Fibroblast of skin of scalp (primary cell): ENCODE measurements at regions not wholly inside any gene's neighbourhood (a gene's known extent, or its start where the extent isn't known, plus 50 kb on each side); places are given as distances from the start of the nearest gene placed in this dataset.

Source experiments
- DNase-seq: peaks from one replicate; pipeline ENCODE4 v3.0.0-alpha.2; 2013

GRCh38 chr1:170273291-170274130, 127.8 kb downstream of the NTMT2 start:
- DNase-seq = peak; percentile 67

- peak; percentile 54 for DNase-seq
These were observed 128.4 kb downstream of the NTMT2 start for GRCh38 chr1:170274131-170274501.

DNA sequence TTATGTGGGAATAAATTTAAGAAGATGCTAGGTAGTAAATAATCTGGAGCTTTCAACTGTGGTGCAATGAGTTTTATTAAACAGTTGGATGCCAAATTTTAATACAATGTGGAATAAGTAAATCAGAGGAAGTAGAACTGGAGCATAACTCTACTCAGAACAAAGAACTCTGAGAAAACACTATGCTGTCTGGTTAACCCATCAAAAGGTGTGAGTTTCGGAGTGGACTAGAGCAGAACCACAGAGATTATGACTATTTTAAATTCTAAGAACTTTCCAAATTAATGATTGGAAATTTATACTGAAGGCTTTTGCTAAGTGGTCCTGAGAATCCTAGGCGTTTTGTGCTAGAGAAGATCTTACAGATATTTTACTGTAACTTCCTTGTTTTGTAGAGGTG, 132.2 kb downstream of the NTMT2 start:
- no peak for DNase-seq

DNA sequence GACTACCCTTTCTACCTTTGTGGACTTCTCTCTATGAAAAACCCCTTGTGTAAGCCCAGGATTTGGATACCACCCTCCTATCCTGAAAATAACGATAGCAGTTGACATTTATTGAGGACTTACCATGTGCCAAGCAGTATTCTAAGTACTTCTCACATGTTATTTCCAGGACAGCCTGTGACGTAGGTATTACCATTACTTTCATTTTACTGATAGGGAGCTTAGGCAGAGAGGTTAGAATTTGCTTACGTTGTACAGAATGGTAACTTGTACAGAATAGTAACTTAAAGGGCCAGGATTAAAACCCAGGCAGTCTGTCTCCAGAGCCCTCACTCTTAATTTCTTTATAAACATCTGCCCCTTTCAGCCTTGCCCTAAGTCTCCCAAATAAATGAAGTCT, 138.3 kb downstream of the NTMT2 start:
- DNase-seq = no peak

- DNase-seq = no peak
These were observed 138.8 kb downstream of the NTMT2 start for GRCh38 chr1:170284512-170284911.

DNA sequence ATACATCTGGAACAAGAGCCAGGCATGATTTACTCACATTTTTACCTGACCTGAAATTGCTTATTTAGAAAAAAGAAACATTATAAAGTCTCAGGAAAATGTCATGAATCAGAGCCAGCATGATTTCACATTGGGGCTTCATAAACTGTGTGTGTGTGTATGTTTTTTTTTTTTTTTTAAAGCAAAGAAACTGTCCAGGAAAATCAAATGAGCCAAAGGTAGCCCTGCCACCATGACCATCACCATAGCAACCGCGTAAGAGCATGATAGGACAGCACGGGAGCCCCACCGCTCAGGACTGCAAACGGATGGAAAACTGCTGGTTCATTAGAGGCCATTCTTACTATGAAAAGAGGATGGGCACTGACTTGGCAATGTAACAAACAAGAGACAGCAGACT, 139.2 kb downstream of the NTMT2 start:
- no peak for DNase-seq

DNA sequence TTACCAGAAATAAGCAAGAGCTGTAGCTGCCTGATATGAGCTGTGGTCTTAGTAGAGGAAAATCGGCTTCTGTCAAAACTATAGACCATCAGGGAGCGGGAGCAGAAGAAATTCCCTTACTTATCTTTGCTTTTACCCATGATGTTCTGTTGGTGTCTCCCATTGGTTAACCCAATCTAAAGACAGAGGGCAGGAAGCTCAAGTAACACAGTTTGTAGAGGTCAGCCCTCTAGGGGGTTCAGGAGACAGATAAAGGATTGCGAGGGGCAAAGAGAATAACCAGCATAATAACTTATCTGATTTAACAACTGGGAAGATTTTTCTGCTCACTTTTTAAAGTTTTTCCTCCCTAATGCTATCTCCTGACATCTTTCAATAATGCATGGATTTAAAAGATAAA, 142.4 kb downstream of the NTMT2 start:
- no peak for DNase-seq

GRCh38 chr1:170290276-170290675, 144.5 kb downstream of the NTMT2 start:
- no peak for DNase-seq

GRCh38 chr1:170290991-170291390, 145.2 kb downstream of the NTMT2 start:
- peak; percentile 98 for DNase-seq

DNA sequence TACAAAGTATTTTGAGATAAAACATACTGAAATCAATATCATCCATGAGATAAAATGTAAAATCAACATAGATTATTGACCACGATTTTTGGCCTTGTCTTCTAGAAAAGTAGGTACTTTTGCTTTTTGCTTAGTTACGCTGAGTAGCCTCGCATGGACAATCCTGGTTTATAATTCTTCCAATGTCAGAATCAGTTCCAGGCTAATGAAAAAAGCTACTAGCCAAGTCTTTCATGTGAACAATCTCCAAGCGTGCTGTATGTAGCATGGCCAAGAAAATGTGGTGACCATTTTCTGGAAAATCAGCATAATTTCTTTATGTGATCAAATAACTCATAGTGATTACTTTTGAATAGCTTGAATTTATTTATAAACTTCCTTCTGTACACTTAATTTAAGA, 145.8 kb downstream of the NTMT2 start:
- no peak for DNase-seq

GRCh38 chr1:170296211-170296610, 150.5 kb downstream of the NTMT2 start:
- DNase-seq = no peak

DNA sequence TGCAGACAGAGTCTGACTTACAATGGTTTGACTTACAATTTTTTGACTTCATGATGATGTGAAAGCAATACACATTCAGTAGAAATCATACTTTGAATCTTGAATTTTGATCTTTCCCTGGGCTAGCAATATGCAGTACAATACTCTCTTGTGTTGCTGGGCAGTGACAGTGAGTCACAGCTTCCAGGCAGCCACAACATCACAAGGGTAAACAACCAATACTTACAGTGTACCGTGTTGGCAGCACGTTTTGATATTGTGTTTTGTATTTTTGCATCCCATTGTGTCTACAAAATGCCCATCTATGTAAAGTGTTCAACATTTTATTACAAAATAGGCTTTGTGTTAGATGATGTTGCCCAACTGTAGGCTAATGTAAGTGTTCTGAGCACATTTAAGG, 150.9 kb downstream of the NTMT2 start:
- DNase-seq = no peak

GRCh38 chr1:170301596-170301995, 155.8 kb downstream of the NTMT2 start:
- DNase-seq = no peak

DNA sequence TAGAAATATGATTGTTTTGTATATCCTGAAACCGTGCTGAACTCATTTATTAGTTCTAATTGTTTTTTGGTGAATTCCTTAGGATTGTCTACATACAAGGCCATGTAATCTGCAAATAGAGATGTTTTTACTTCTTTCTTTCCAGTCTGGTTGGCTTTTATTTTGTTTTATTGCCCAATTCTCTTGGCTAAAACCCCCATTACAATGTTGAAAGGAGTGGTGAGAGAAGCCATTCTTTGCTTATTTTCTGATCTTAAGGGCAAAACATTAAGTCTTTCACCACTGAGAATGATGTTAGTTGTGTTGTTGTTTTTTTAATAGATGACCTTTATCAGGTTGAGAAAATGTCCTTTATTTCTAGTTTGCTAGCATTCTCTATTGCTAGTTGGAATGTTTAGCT, 157.3 kb downstream of the NTMT2 start:
- DNase-seq = no peak

DNA sequence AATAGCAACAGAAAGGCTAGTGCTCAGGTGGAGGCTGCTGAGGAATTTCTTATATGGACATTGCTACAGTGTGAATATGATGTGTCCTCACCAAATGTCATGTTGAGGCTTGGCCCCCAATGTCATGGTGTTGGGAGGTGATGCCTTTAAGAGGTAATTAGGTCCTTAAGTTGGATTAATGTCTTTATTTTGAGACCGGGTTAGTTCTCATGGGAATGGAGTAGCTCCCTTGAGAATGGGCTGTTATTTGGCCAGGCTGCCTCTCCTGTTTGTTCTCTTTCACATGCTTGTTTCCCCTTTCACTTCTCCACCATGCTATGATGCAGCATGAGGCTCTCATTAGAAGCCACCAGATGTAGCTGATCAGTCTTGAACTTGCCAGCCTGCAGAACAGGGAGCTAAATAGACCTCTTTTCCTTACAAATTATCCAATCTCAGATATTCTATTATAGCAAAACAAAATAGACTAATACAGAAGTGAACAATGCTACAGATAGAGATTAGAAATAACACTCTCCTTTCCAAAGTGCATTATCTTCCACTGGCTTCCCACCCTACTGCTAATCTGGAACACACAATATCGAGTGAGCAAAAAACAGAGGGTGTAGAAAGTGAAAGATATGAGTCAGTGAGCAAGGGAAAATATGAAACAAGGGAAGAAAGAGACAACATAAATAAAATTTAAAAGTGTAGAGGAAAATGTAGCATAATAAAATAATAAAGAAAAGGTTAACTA, 160.2 kb downstream of the NTMT2 start:
- DNase-seq = no peak

GRCh38 chr1:170306513-170306910, 160.8 kb downstream of the NTMT2 start:
- DNase-seq = no peak

DNA sequence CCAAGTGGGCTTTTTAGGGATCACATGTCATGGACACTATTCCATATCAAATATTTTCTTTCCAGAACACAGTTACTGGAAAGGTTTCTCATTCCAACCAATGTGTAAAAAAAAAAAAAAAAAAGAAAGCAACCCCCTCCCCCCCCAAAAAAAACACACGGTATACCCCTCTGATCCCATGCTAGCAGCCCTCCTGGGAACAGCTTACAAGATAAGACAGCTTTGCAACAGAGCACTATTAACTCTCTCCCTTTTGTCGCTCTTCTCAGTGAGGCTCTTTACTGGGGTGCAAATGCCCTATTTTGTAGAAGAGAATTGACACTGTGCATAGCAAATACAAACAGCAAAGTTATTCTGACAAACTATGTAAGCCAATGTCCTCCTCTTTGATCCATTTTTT, 161.2 kb downstream of the NTMT2 start:
- no peak for DNase-seq

- peak; percentile 61 for DNase-seq
These were observed 161.7 kb downstream of the NTMT2 start for GRCh38 chr1:170307426-170307825.

DNA sequence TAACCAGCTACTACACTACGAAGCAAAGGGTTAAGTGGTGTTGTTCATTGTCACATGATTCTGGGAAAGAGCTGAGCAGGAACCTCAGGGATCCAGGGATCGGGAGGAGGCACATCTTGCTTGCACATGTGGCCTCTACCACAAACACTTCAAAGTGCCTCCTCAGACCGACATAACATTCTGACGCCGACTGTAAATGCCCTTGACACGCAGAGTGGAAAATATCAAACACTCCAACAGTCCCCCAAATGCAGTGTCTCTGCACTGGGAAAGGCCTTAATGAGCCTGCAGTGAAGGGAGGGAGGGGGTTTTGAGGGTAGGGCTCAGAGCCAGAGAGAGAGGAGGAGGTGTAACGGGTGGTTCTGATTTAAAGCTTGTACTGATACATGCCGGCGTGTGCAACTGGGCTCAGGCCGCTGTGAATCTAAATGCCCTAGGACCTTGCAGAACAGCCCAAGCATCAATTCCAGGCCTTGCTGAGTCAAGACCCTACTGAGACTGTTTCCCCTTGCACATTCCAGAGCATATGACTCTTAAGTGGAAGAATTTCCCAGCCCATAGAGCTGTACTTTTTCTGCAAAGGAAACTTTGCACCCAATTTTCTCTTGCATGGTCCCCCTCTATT, 163.7 kb downstream of the NTMT2 start:
- peak; percentile 99 for DNase-seq

- no peak for DNase-seq
These were observed 164.3 kb downstream of the NTMT2 start for GRCh38 chr1:170310014-170310405.

DNA sequence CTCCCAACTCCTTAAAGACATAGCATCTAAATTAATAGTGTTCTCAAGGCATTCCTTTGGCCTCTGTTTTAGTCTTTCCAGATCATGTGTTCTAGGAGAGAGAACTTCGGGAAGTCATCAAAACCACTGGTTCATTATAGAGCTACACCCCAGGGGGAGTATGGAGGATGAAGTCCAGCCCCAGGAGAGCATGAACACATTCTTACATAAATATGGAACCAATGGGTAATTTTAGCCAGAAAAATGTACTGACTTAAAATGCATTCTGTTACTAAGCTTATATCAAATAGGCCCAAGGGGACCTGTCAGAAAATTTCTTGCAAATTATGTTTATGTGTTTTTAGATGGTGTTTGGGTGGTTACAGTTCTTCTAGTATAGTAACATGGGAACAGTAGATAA, 165.2 kb downstream of the NTMT2 start:
- DNase-seq = peak; percentile 88

DNA sequence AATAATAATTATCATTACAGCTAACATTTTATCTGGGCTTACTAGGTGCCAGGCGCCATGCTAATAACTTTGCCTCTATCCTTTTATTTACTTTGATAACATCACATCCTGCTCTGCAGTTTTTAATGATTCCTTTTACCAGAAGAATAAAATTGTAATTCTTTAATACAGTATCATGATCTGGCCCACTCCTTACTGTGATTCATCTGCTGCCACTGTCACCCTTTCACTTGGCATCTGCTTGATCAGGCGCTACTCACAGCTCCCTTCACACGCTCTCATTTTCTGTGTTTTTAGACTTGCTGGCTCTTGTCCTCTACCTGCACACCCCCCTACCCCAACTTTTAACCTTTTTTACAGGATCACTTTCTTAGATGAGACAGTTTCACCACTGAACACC, 167.5 kb downstream of the NTMT2 start:
- DNase-seq = no peak

- DNase-seq = no peak
These were observed 170.5 kb downstream of the NTMT2 start for GRCh38 chr1:170316270-170316669.

DNA sequence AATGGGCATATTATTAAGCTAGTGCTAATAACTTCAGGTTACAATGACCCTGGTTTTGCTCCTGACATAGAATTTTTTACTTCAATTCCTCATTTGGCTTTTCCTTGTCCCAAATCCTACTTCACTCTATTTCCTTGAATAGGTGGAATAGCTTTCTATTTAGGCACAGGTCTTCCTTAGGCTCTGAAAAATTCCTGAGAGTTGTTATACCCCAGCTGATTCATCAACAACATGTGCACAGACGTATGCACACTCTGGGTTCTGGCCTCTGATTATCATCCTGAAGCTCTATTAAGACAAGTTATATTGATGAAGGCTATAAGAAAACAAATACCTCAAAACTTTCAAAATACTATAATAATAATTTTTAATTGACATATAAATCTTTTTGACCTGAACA, 172.4 kb downstream of the NTMT2 start:
- DNase-seq = no peak
